ENCODE measurements at regions not wholly inside any gene's neighbourhood (a gene's known extent, or its start where the extent isn't known, plus 50 kb on each side); places are given as distances from the start of the nearest gene placed in this dataset.

DNA sequence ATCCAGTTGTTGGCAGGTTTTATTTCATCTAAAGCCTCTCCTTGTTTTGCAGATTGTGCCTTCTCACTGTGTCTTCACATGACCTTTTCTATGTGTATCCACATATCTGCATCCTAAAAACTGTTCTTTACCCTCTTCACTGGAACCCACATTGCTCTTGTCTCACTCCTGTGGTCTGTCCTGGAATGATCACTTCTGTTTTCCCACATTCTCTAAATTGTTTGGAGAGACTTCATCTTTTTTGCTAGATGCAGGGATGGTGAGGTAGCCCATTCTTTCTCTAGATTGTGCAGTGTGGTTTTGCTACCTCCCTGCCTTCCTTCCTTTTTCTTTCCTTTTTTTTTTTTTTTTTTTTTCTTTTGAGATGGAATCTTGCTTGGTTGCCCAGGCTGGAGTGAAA, 608.6 kb upstream of the MIR17HG start:
- DNase-seq (ENCODE audit: low read depth) = no peak

DNA sequence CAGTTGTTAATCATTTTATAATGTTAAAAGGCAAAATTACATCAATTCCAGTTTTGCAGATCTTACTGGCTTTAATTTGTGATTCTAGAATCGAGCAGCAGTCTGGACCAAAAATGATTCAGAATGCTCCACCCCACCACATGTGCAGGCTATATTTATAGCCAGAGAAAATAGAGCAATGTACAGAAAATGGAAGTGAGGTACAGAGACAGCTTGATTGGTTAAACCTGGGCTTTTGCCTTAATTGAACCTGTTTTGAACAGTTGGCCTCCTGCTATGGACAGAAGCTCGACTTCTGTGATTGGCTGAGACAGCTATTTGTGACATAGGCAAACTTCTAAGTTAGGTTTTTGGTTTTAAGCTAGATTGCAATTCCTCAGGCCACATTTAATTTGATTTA, 607.4 kb upstream of the MIR17HG start:
- no peak for DNase-seq (ENCODE audit: low read depth)

DNA sequence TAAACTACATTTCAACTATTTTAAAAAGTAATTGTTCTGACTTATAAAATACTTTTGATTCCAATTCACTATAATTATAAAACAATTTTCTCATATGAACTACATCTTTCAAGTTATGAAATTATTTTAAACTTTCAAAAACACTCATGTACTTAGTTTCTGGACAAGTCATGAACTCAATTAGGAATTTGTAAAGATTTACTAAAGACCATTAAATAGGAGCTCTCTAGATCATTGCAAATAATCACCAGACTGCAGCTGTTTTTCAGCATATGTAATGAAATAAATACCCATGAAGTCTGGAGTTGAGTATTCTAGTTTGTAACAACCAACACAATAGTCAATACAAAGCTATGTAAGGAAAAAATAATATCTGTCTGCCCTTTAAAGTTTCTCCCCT, 605.1 kb upstream of the MIR17HG start:
- DNase-seq (ENCODE audit: low read depth) = no peak

DNA sequence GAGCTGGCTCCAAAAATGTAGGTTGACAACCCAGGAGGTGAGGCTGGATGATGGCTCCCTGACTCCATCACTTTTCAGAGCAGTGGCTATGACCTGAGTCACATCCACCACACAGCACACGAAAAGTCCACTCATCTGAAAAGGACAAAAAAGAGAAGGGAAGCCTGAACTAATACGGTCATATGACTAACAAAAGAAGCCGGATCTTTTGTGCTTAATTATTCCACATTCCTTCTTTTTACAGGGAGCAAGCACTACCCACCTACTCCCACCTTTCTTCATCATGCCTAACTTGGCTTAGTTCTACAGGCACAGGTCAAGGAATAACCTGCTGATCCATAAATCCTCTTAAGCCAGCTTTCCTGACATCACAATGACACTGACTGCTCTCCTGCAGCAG, 601.3 kb upstream of the MIR17HG start:
- no peak for DNase-seq (ENCODE audit: low read depth)

DNA sequence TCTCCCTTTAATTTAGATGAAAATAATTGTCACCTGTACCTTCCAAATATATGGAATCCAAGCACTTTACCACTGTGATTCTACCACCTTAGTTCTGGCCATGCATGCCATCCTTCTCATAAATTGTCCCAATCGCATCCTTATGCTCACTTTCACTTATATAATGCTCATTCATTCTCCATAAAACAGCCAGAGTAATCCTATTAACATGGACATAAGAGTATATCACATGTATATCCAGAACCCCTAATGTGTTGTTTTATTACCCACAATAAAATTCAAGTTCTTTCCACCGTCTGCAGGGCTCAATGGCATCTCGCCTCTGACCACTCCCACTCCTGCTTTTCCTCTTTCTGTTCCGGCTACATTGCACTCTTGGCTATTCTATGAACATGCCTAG, 597.5 kb upstream of the MIR17HG start:
- DNase-seq (ENCODE audit: low read depth) = no peak

DNA sequence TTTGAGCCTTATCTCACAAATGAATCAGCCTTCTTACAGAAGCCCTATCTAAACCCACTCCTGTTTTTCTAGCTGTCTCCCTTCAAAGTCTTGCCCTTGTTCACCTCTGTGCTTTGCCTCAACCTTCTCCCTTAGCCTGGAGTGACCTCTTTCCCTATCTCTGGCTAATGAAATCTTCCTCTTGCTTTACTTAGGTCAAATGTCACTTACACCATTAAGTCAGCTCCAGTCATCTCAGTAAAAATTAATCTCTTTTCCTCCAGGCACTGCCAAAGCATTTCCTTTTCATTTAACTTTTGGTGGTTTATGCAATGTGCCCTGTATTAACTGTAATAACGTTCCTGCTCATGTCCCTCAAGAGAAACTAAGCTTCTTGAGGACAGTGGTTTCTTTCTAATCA, 596.5 kb upstream of the MIR17HG start:
- DNase-seq (ENCODE audit: low read depth) = no peak

DNA sequence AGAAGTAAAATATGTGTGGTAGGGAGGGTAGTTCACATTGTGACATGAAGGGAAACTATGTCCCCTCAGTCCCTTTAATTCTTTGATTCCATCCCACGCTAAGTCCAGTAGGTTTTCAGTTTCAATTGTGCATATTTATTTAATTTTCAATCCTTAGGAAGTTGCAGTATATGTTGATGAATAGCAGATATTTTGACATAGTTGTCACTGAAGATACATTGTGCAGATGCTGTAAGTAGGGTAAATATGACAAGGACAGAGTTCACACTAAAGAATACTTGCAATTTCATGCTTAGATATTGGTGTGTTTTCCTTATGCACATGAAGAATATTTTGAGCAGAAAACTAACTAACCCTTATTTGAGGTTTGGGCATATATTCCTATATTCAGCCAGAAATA, 595.4 kb upstream of the MIR17HG start:
- DNase-seq (ENCODE audit: low read depth) = no peak

DNA sequence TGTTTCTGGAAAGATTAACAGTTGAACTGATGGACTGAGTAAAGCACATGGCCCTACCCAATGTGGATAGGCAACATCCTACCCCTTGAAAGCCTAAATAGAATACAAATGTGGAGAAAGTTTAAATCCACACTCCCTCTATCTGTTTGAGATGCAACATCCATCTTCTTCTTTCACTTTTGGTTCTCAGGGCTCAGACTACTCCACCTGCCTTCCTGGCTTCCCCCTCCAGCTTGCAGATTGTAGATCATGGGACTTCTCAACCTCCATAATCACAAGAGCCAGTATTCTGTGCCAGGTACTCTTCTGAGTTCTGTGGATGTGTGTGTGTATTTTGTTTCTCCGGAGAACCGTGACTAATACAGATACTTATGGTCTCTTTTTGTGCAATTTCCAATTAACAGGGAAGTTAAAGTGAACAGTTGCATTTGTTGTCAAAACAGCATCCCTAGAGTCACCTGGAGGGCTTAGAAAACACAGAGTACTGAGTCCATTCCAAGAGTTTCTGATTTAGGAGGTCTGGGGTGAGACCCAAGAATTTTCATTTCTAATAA, 590.3 kb upstream of the MIR17HG start:
- no peak for DNase-seq (ENCODE audit: low read depth)

DNA sequence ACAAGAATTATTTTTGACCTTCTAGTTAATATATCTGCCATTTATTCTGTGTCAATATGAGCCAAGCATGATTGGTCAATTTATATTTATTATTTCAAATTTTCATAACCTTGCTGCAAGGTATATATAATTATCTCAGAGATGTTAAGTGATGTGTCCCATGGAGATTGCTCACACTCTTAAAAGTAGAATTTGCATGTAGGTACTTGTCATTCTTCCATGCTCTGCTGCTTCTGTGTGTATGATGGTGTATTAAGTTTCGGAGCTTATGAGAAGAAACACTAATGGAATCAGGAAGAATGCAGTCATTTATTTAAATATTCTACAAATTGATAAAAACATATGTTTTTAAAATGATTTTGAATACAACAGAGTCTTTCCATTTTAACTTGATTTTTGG, 586.8 kb upstream of the MIR17HG start:
- DNase-seq (ENCODE audit: low read depth) = no peak

DNA sequence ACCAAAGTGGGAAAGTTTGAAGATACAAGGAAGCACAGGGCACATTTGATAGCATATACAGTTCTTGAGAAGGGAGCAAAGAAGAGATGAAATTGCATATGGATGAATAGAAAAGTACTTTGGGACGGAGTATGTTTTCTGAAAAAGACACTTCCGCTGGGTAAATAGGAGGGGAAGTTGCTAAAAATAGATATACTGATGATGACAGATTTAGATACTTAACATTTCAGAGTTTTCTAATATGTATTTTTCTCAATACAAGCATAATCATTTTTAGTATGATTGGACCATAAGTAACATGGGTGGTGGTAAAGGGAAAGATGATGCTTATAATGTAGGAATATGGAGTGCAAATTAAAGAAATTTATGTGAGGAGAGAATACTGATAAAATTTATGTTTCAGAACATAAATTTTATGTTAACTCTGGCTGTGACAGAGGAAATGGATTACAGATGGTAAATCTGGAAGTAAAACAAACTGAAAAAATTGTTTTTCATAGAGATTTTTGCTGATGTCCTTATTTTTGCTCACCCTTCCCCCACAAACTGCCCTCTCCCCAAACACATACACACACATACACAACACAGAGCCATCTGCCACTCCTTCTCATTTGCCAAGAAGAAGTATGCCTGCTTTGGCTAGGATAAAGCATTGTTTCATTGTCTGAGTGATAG, 583.9 kb upstream of the MIR17HG start:
- no peak for DNase-seq (ENCODE audit: low read depth)

DNA sequence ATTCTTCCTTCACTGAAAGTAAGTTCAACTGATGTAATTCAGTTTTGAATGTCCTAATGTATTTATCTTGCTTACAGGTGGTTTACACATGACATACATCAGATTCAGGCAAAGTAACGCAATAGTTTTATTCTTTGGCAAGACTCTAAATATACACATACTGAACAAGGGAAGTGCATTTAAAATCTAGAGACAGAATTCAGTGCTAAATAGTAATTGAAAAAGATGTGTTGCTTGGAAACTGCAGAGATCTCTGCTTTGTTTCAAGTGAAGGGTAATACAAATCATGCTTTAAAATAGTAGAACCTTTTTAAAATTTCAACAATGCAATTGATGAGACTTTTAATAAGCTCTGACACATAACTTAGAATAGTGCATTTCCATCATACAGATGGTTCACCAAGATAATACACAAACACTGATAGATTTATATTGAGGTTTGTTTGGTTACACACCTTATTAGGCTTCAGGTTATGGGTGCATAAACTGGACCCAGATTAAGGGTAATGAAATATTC, 581.0 kb upstream of the MIR17HG start:
- no peak for DNase-seq (ENCODE audit: low read depth)

DNA sequence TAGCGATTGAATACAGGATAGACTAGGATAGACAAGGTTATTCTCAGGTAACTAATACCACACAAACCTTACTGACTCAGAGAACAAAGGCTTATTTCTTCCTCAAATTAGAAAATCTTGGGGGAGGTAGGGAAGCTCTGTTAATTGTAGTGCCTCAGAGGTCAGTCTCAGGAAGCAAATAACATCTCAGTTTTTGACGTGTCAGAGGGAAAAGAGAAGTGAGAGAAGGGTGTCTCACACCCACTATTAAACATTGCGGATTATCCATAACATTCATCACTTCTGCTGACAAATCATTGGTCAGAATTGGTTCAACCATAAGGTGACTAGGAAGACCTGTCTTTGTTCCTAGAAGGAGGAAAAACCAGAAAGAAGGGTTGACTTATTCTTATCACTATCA, 579.4 kb upstream of the MIR17HG start:
- no peak for DNase-seq (ENCODE audit: low read depth)

DNA sequence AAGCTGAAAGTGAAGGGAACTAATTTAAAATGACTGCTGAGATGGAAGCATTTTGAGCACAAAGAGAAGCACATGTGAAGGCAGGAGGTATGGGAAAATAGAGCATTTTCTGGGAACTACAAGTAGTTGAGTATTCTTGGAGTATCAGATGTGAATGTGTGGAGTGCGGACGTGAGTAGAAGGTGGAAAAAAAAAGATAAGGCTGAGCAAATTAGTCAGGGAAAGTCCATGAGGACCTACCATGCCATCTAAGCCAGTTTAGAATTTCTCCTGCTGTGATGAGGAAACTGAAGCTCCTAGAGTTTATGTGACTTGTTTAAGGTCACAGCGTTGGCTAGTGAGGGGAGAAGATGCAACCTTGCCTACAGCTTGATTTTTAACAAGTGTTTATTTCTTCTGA, 578.1 kb upstream of the MIR17HG start:
- DNase-seq (ENCODE audit: low read depth) = no peak

DNA sequence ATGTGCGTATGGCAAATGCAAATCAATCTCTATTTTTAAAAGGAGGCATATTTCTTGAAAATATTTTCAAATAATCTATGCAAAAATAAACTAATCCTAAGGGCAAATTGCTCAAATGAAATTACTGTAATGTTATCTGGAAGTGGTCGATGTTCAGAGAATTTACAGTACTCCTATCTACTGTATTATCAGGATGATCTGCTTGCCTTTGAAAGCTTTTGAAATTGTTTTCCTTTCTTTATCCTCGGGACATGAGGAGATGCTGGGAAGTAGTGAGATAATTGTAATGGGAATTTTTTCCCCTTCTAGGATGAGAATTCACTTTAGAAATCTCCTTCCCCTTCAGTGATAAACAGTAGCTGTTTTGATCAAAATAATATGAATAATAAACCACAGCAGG, 577.2 kb upstream of the MIR17HG start:
- DNase-seq (ENCODE audit: low read depth) = no peak

DNA sequence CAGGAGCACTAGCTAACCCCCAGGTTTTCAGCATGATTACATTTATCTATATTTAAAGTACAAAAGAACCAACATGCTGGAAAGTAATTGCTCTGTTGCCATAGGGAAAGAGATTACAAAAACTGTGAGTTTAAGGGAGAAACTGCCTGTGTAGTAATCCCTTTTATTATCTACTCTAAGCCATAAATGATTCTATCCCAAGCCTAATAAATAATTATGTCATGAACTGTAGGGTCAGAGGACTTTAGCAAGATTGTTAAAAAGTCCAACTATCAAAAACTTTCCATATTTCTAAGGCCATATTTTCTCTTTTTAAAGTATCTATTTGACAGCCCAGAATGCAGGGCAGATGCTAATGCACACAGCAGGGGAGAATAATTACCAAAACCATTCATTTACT, 573.8 kb upstream of the MIR17HG start:
- DNase-seq (ENCODE audit: low read depth) = no peak

DNA sequence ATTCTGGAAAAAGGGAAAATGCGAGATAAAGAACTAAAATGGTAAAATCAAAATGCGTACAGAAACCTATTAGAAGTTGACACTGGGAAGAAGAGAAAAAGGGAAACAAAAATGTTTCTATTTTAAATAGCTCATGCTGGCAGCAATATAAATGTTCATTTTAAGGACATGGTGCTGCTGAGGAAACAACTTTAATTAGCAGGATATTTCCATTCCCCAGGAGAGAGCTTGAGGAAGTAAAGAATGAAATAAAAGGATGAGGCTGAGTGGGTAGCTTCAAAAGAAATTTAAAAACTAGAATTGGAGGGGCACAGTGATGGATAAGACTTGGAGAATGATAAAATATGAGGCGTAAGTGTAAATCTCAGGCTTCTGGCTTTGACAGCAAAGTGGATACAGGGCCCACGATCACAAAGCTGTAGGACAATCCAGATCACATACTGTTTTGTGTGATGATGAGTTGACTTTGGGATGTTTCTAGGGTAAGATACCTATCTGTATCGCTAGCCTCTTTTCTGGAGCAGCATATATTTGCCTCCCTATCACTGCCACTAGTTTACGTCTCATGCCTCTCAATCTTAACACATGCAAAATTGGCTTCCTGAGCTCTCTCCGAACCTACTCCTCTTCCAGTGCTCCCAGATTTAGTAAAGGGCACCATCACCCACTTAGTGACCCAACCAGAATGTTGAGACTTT, 571.3 kb upstream of the MIR17HG start:
- DNase-seq (ENCODE audit: low read depth) = no peak

DNA sequence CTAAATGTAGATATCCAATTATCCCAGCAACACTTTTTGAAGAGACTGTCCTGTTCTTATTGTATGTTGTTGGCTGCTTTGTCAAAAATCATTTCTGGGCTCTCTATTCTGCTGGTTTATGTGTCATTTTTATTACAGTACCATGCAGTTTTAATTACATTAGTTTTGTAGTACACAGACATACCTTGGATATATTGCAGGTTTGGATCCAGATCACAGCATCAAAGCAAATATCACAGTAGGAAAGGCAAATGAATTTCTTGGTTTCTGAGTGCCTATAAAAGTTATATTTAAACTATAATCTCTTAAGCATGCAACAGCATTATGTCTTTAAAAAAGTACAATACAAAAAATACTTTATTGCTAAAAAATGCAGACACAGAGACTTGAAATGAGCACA, 564.2 kb upstream of the MIR17HG start:
- no peak for DNase-seq (ENCODE audit: low read depth)

DNA sequence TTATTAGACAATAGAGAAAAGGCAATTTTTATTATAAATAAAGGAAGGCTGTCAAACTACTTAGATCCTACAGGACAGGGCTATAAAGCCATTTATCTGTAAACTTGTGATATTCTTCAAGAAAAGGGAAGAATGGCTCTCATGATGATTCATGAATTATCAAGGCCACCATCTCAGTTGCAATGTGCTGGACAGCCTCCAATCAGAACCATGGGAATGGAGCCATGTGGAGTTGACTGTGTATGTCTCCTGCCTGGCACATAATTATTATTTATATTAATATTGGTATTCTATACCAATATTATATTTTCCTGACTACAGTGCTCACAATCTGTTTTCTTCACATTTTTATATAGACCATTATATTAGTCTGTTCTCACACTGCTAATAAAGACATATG, 560.5 kb upstream of the MIR17HG start:
- DNase-seq (ENCODE audit: low read depth) = no peak

DNA sequence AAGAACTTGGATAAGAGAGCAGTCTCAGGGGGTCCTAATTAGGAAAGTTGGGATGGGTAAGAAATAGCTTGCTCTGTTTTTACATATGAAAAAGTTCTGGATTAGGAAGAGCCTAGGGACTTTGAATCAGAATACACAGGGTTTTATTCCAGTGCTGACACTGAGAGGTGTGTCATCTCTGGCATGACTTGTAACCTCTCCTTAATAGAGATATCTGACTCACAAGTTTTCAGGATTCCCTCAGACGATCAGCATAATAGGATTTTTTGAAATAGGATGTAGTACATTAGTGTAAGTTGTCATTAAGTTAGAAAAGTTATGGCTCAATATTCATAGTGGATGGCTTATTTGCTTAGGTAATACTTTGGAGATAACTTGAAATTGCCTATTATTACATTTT, 555.2 kb upstream of the MIR17HG start:
- DNase-seq (ENCODE audit: low read depth) = no peak

DNA sequence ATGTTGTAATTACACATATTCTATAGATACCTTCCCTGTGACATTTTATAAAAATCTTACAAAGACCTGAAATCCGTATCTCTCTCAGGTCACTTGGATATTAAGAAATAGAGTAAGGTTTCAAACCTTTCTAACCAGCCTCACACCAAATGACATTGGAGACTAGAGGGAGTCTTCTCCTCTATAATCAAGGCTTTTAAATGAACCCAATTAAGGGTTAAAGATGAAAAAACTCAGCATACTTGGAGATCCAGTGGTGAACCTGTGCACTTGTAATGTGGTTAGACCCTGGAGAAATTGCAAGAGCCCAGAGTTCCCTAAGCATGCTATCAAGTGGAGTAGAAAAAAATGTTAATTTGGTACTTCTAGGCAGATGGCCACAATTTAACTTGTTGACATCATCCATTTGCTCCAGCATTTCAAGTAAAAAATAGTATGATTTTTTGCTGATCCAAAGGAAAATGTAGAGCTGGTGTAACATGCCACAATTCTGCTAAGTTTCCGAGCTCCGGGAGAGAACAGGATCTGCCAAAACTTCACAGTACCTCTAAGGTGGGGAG, 554.1 kb upstream of the MIR17HG start:
- no peak for DNase-seq (ENCODE audit: low read depth)

DNA sequence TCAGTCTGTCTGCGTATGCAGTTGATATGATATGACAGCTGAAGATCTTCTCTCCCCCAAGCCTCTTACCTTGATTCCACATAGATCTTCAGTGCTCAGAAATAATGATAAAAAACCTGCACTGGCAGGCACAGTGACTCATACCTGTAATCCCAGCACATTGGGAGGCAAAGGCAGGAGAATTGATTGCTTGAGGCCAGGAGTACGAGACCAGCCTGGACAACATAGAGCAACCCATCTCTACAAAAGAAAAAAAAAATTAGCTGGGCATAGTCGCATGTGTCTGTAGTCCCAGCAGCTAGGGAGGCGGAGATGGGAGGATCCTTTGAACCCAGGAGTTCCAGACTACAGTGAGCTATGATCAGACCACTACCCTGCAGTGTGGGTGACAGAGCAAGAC, 551.0 kb upstream of the MIR17HG start:
- no peak for DNase-seq (ENCODE audit: low read depth)

DNA sequence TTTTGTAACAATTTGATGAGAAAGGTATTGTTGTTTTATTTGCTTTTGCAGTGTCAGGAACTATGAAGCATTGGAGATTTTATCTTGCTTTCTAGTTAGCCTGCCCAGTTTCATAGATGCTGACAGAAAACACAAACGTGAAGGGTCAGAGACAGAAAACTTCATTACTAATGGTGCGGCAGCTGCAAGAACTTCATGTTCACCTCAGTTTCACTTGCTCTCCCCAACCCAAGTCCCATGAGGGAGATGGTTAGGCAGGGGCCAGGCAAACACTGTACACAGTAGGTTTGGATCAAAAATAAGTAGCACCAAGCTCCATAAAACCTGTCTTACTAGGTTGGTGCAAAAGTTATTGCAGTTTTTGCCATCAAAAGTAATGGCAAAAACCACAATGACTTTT, 550.2 kb upstream of the MIR17HG start:
- DNase-seq (ENCODE audit: low read depth) = no peak

DNA sequence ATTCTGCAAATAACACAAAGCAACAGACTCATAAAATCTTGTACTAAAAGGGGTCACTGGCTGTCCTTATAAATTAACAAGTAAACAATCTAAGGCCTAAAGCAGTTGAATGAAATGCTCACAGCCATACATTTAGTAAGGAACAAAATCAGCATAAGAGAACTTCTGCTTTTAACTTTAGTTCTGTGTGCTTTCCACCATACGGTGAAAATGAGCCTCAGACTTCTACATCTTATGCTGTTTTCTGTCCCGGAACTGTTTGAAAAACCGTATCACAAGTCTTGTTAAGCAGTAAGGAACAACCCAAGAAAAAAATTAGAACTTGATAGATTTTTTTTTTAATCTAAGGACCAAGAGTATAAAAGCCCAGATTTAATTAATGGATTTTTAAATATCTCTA, 549.1 kb upstream of the MIR17HG start:
- no peak for DNase-seq (ENCODE audit: low read depth)
